RWPE1 (cell line): ENCODE measurements at regions not wholly inside any gene's neighbourhood (a gene's known extent, or its start where the extent isn't known, plus 50 kb on each side); places are given as distances from the start of the nearest gene placed in this dataset.

Experiments used
- CTCF ChIA-PET: fragments of 350-600 bp; sonication (Branson Sonifier 250); formaldehyde crosslinking; extraction: SDS; loops from one replicate; lab custom pipeline; 2021; lab: Yijun Ruan, JAX
- POLR2A ChIA-PET: fragments of 400-600 bp; formaldehyde crosslinking; extraction: SDS; loops from one replicate; lab custom pipeline; 2020; ENCODE audit warnings: antibody characterized with exemption; ENCODE audit not compliant: low non-redundant PET; lab: Yijun Ruan, JAX
- DNase-seq: peaks from one replicate; pipeline ENCODE4 v3.0.0; 2012; ENCODE audit warnings: low spot score
- H3K27ac ChIP-seq: fragments of 450-650 bp; 2 replicates; pipeline ENCODE4 v1.5.1; 2017
- TF ChIP-seq, protein P1 (sequence below): fragments of 450-650 bp; conservative IDR thresholded peaks from 2 replicates; pipeline ENCODE4 v1.5.1; 2017; ENCODE audit warnings: low read depth, mild to moderate bottlenecking

DNA sequence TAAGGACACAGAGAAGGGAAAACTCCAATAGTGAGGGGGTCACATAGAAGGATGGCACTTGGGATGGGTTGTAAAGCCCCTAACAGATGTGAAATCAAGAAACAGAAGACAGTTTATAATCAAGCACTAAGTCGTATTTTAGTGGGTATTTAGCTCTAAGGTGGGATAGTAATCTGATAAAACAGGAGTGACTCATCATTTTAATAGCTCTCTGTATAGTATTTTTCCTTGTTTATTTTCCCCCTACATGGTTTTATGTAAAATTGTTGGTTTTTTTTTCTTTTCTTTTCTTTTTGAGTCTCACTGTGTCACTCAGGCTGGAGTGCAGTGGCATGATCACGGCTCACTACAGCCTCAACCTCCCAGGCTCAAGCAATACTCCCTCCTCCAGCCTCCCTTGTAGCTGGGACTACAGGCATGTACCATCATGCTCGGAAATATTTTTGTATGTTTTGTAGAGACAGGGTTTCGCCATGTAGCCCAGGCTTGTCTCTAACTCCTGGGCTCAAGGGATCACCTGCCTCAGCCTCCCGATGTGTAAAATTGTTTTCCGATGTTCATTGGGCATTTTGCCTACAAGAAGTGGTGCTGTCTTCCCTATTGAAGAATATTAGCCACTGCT is 142.6 kb upstream of the SERPINE2 start:
- peak; percentile 11 for DNase-seq
- CTCF ChIA-PET, result no interaction called here
- no peak overlapping the region for H3K27ac ChIP-seq
- TF ChIP-seq, protein P1, sequence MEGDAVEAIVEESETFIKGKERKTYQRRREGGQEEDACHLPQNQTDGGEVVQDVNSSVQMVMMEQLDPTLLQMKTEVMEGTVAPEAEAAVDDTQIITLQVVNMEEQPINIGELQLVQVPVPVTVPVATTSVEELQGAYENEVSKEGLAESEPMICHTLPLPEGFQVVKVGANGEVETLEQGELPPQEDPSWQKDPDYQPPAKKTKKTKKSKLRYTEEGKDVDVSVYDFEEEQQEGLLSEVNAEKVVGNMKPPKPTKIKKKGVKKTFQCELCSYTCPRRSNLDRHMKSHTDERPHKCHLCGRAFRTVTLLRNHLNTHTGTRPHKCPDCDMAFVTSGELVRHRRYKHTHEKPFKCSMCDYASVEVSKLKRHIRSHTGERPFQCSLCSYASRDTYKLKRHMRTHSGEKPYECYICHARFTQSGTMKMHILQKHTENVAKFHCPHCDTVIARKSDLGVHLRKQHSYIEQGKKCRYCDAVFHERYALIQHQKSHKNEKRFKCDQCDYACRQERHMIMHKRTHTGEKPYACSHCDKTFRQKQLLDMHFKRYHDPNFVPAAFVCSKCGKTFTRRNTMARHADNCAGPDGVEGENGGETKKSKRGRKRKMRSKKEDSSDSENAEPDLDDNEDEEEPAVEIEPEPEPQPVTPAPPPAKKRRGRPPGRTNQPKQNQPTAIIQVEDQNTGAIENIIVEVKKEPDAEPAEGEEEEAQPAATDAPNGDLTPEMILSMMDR, result no peak
- POLR2A ChIA-PET, result no interaction called here

DNA sequence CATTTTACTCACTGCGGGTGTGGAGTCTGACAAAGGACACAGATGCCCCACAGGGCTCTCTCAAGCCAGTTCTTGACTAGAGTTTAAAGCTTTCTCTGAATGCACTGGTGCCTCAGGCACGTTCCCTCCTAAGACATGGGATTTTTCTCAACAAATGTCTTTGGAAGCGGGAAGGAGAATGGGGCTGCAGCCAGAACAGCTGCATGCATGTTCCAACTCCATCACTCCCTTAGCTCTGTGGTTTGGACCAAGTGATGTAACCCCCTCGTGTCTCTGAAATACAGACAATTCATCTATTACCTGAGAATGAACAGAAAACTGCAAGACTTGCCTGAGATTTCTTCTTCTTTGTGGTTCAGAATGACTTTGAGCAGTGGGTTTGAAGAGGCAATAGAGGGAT is 141.7 kb upstream of the SERPINE2 start:
- ChIA-PET POLR2A (no interaction called here), CTCF (interaction anchor here (0.5 to 0.6 kb wide), 2 partner anchors 21 to 35 kb away, joined by 3 to 4 read pairs; no protein-coding TSS in a partner anchor)
- TF ChIP-seq, protein P1, result no peak
- DNase-seq, result no peak
- H3K27ac ChIP-seq, result no peak overlapping the region

DNA sequence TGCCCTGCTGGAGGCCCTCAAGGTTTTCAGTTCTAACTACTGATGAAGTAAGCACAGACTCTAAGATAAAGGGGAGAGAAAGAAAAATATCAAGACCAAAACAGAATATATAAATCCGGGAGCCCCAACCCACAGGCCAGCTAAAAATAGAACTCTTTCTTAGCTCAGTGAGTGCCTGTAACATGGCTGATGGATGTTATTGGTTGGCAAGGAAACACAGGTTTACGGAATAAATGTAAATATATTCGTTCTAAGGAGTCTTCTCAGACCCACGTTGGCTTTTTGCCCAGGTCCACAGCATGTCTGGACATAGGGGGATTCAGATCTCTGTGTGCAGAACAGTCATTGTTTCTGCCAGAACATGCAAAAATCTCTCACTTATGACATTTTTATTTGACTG is 139.0 kb upstream of the SERPINE2 start:
- TF ChIP-seq, protein P1, result no peak
- peak overlapping the region; percentile 74 for H3K27ac ChIP-seq
- peak; percentile 7 for DNase-seq
- ChIA-PET CTCF (interaction anchor here (0.7 kb wide), 1 partner anchor 184 kb away, joined by 3 read pairs; no protein-coding TSS in a partner anchor), POLR2A (no interaction called here)

DNA sequence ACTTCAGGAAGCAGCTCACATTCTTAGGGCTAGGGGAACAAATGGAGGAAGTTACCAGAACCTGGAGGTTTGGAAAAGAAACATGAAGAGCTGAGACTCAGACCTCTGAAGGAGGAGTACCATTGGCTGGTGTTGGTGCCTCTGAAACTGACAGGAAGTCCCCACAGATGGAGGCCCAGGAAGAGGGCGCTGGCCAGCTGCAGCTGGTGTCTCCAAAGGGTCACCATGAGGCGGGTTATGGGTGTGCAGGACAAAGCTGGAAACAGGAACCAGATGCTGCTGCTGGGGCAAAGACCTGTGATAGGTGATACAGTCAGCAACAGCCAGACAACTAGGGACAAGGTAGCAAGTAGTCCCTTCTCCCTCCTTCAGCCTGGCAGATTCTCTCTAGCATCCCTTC is 136.5 kb upstream of the SERPINE2 start:
- TF ChIP-seq, protein P1, result no peak
- no peak for DNase-seq
- POLR2A ChIA-PET, result no interaction called here
- CTCF ChIA-PET, result interaction anchor here (0.5 kb wide), 1 partner anchor 976 kb away, joined by 3 read pairs; no protein-coding TSS in a partner anchor
- no peak overlapping the region for H3K27ac ChIP-seq

DNA sequence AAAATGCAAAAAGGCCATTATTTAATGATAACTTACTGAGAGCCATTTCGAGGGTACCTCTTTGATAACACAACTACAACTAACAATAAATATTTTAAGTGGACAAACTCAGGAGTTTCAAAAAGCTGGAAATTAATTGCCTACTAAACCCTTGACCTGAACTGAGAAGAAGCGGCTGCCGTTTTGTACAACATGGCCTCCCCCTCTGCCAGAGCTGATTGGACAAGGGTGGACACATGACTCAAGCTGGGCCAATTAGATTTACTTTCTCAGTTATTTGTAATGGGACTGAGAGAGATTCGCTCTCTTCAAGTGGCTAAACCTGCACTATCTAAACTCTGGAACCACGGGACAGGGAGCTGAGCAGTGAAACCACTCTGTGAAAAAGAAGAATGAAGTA is 135.9 kb upstream of the SERPINE2 start:
- CTCF ChIA-PET, result no interaction called here
- no peak for DNase-seq
- no peak overlapping the region for H3K27ac ChIP-seq
- TF ChIP-seq, protein P1, result no peak
- POLR2A ChIA-PET, result no interaction called here

DNA sequence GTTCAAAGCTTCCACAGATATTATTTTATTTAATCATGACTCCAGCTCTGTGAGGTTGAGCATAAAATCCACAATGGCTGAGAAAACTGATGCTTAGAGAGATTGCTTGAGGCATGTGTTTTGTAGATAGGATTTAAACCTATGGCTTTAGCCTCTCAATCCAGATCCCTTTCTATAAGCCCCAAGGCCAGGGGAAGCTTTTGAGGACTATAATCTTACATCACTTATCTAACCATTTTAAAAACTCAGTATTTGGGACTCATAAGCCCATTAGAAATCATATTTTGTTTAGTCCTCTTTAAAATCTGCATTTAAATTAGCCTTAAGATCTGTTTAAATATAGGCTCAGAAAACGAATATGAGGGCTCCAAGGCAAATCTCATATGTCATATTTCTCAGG is 135.4 kb upstream of the SERPINE2 start:
- ChIA-PET POLR2A (no interaction called here), CTCF (no interaction called here)
- no peak for DNase-seq
- TF ChIP-seq, protein P1, result no peak
- H3K27ac ChIP-seq, result no peak overlapping the region
